ENCODE measurements at regions not wholly inside any gene's neighbourhood (a gene's known extent, or its start where the extent isn't known, plus 50 kb on each side); places are given as distances from the start of the nearest gene placed in this dataset.

- in situ Hi-C loops (cut with MboI; ENCODE audit: low sequenced_read_pairs in 4 of 4), result no loop called here
Observed at GRCh38 chr1:216904471-216904870, 181.2 kb upstream of the ESRRG start.

GRCh38 chr1:216903382-216903740, 180.1 kb upstream of the ESRRG start:
- DNase-seq (no peak), ATAC-seq (no peak)
- Histone ChIP-seq H3K9me3 (no peaks in the 10 kb centered on the region), H3K4me1 (no peaks in the 10 kb centered on the region), H3K4me3 (no peak overlapping the region), H3K27ac (no peak overlapping the region), H3K36me3 (no peaks in the 10 kb centered on the region), H3K27me3 (no peaks in the 10 kb centered on the region)
- in situ Hi-C loops (cut with MboI; ENCODE audit: low sequenced_read_pairs in 4 of 4) (no loop called here), intact Hi-C loops (cut with DNase I; ENCODE audit: low total_unique reads) (no loop called here)
- TF ChIP-seq, protein P1, sequence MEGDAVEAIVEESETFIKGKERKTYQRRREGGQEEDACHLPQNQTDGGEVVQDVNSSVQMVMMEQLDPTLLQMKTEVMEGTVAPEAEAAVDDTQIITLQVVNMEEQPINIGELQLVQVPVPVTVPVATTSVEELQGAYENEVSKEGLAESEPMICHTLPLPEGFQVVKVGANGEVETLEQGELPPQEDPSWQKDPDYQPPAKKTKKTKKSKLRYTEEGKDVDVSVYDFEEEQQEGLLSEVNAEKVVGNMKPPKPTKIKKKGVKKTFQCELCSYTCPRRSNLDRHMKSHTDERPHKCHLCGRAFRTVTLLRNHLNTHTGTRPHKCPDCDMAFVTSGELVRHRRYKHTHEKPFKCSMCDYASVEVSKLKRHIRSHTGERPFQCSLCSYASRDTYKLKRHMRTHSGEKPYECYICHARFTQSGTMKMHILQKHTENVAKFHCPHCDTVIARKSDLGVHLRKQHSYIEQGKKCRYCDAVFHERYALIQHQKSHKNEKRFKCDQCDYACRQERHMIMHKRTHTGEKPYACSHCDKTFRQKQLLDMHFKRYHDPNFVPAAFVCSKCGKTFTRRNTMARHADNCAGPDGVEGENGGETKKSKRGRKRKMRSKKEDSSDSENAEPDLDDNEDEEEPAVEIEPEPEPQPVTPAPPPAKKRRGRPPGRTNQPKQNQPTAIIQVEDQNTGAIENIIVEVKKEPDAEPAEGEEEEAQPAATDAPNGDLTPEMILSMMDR (IDR thresholded peaks at IDR 0.05 in 4 of 5, conservative IDR thresholded peaks at IDR 0.05 in 1 of 5), result no peak
- TF ChIP-seq POLR2A (IDR thresholded peaks at IDR 0.05), result no peak

More at GRCh38 chr1:216904471-216904870, 181.2 kb upstream of the ESRRG start:
- H3K4me1 ChIP-seq, result no peaks in the 10 kb centered on the region
- H3K9me3 ChIP-seq, result no peaks in the 10 kb centered on the region
- no peak for ATAC-seq
- DNase-seq, result no peak
- no peak for TF ChIP-seq POLR2A (IDR thresholded peaks at IDR 0.05)
- TF ChIP-seq, protein P1 (IDR thresholded peaks at IDR 0.05 in 4 of 5, conservative IDR thresholded peaks at IDR 0.05 in 1 of 5), result no peak
- intact Hi-C loops (cut with DNase I; ENCODE audit: low total_unique reads), result no loop called here
- no peaks in the 10 kb centered on the region for H3K36me3 ChIP-seq
- no peak overlapping the region for H3K4me3 ChIP-seq
- H3K27ac ChIP-seq, result no peak overlapping the region
- no peaks in the 10 kb centered on the region for H3K27me3 ChIP-seq

DNA sequence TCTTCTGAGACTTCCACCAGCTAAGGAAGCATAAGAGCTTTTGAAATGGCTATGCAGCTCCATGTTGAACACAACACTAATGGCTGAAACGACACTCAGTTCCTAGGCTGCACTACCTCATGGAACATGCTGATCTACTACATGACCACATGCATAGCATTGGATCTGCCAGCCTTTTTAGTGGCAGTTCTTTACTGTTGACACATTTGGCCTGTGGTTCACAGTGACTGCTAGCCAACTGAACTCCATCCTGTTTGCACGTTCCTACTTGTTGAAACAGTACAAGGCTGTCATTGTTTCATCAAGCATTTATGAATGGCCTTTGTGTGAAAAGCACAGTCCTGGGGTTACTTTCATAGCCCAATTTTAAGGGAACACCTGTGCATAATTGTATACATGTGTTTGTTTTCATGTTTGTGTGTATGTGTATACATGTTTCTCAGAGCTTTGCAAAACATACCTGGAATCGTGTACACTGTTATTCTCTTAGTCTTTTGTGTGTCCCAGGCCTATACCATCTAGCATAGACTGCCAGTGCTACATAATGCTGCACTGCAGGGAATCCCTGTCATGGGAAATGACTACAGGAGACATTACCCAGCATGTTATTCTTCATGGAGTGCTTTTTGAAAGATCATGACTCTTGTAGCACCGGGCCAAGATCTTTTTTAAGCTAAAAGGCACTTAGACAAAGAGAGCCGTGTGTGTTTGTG, 179.6 kb upstream of the ESRRG start:
- H3K36me3 ChIP-seq, result no peaks in the 10 kb centered on the region
- no peak overlapping the region for H3K4me3 ChIP-seq
- TF ChIP-seq POLR2A (IDR thresholded peaks at IDR 0.05), result no peak
- TF ChIP-seq, protein P1 (IDR thresholded peaks at IDR 0.05 in 4 of 5, conservative IDR thresholded peaks at IDR 0.05 in 1 of 5), result no peak
- no peaks in the 10 kb centered on the region for H3K9me3 ChIP-seq
- ATAC-seq (no peak), DNase-seq (no peak)
- in situ Hi-C loops (cut with MboI; ENCODE audit: low sequenced_read_pairs in 4 of 4) (no loop called here), intact Hi-C loops (cut with DNase I; ENCODE audit: low total_unique reads) (no loop called here)
- H3K27me3 ChIP-seq, result no peaks in the 10 kb centered on the region
- H3K27ac ChIP-seq, result no peak overlapping the region
- H3K4me1 ChIP-seq, result no peaks in the 10 kb centered on the region

DNA sequence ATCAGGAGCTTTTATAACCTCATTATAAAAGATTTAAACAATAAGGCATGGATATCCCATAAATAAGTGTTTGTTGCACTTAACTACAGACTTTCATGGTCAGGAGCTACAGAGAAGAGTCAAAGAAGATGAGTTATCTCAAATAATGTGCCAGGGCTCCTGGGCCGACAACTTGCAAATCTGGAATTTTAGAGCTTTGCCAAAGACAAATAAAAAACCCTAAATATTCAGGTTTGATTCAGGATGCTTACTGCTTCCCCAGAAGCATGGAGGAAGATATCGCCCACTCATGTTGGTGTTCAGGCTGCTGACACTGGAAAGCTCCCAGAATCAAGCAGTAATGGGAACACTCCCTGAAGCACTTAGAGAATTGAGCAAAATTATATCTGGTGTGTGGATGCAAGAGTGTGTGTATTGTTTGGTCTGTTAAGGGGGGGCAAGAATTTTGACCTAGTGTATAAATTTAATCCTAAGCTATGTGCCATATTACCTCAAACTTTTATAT, 176.9 kb upstream of the ESRRG start:
- intact Hi-C loops (cut with DNase I; ENCODE audit: low total_unique reads), result no loop called here

More for the DNA sequence above, 176.9 kb upstream of the ESRRG start:
- H3K4me1 ChIP-seq, result no peaks in the 10 kb centered on the region
- ATAC-seq, result no peak
- no peaks in the 10 kb centered on the region for H3K9me3 ChIP-seq
- no peak for DNase-seq
- no peak overlapping the region for H3K4me3 ChIP-seq
- TF ChIP-seq POLR2A (IDR thresholded peaks at IDR 0.05), result no peak
- TF ChIP-seq, protein P1 (IDR thresholded peaks at IDR 0.05 in 4 of 5, conservative IDR thresholded peaks at IDR 0.05 in 1 of 5), result no peak
- no peak overlapping the region for H3K27ac ChIP-seq
- H3K36me3 ChIP-seq, result no peaks in the 10 kb centered on the region
- no peaks in the 10 kb centered on the region for H3K27me3 ChIP-seq
- in situ Hi-C loops (cut with MboI; ENCODE audit: low sequenced_read_pairs in 4 of 4), result no loop called here
